HepG2 (cell line): ENCODE measurements at regions not wholly inside any gene's neighbourhood (a gene's known extent, or its start where the extent isn't known, plus 50 kb on each side); places are given as distances from the start of the nearest gene placed in this dataset.

Source experiments
- ATAC-seq: fragments of 200-7000 bp; cut with Tn5 transposase; 3 replicates; pipeline ENCODE4 v1.9.1; 2020; ENCODE audit warnings: mild to moderate bottlenecking, moderate library complexity
- BruUV-seq: library from RNA; stranded (reverse); fragments of 400-500 nt; replicated peaks from 2 replicates; lab custom pipeline; 2021; lab: Mats Ljungman, UMichigan
- CTCF ChIA-PET: fragments of 300-600 bp; formaldehyde crosslinking; extraction: SDS; loops from one replicate; lab custom pipeline; 2021; ENCODE audit warnings: low total read pairs, inconsistent platforms, low intra/inter-chr PET ratio; lab: Yijun Ruan, JAX
- POLR2A ChIA-PET: fragments of 350-600 bp; sonication (Branson Sonifier 250); formaldehyde crosslinking; loops from one replicate; lab custom pipeline; 2020; ENCODE audit warnings: antibody characterized with exemption, inconsistent platforms; lab: Yijun Ruan, JAX
- DNase-seq: peaks from one replicate; pipeline ENCODE4 v3.0.0-alpha.2; 2015; ENCODE audit warnings: low spot score
- FAIRE-seq: peaks from 3 replicates; lab custom pipeline; 2011; peaks lifted over from hg19 to GRCh38; lab: Jason Lieb, UNC
- H2AFZ ChIP-seq: one replicate; pipeline ENCODE4 v1.6.1; 2011; ENCODE audit warnings: low read length, inconsistent platforms
- H3K27ac ChIP-seq: fragments of 300-600 bp; 3 replicates; pipeline ENCODE4 v1.8.0; 2011; ENCODE audit warnings: mixed run types, mild to moderate bottlenecking, mixed read lengths, low read length, inconsistent platforms; ENCODE audit not compliant: insufficient read depth; ENCODE audit errors: extremely low read length
- H3K27me3 ChIP-seq, 2 experiments: fragments of 200-600 bp in 1 of 2; 2 replicates in 1 of 2; 3 replicates in 1 of 2; pipeline versions ENCODE4 v1.6.0 to v1.8.0; 2011; ENCODE audit warnings: low read length in 2 of 2, mild to moderate bottlenecking in 2 of 2, moderate library complexity in 2 of 2, inconsistent platforms in 1 of 2; ENCODE audit not compliant: insufficient read depth in 2 of 2, control insufficient read depth in 1 of 2
- H3K36me3 ChIP-seq, 2 experiments: fragments of 200-600 bp in 1 of 2; replicated peaks in 1 of 2; 2 replicates in 1 of 2; 3 replicates in 1 of 2; pipeline versions ENCODE4 v1.5.1 to v1.8.0; 2011; ENCODE audit warnings: low read length in 2 of 2, inconsistent platforms in 1 of 2; ENCODE audit not compliant: insufficient read depth in 2 of 2, control insufficient read depth in 1 of 2
- H3K4me1 ChIP-seq: 2 replicates; pipeline ENCODE4 v1.5.1; 2012; ENCODE audit warnings: low read length, inconsistent platforms; ENCODE audit not compliant: insufficient read depth
- H3K4me2 ChIP-seq: 2 replicates; pipeline ENCODE4 v1.6.0; 2011; ENCODE audit warnings: low read depth, low read length, inconsistent platforms
- H3K4me3 ChIP-seq, 3 experiments: fragments of 200-600 bp in 1 of 3; sonication (generic), shearing (Covaris generic) in 1 of 3; replicated peaks in 1 of 3; 2 replicates each; pipeline ENCODE4 v1.5.1; 2011 to 2016; ENCODE audit warnings: low read length in 3 of 3, inconsistent platforms in 2 of 3, low read depth in 2 of 3, mild to moderate bottlenecking in 2 of 3, control low read depth in 1 of 3, mixed read lengths in 1 of 3; ENCODE audit not compliant: insufficient read depth in 1 of 3
- H3K79me2 ChIP-seq: one replicate; pipeline ENCODE4 v1.6.1; 2011; ENCODE audit warnings: low read length, inconsistent platforms; ENCODE audit not compliant: insufficient read depth
- H3K9ac ChIP-seq: 2 replicates; pipeline ENCODE4 v1.6.0; 2011; ENCODE audit warnings: mild to moderate bottlenecking, low read depth, low read length, inconsistent platforms; ENCODE audit not compliant: insufficient read depth
- H3K9me3 ChIP-seq: 2 replicates; pipeline ENCODE4 v1.5.1; 2012; ENCODE audit warnings: mild to moderate bottlenecking, low read length
- H4K20me1 ChIP-seq: 2 replicates; pipeline ENCODE4 v1.6.0; 2011; ENCODE audit warnings: inconsistent platforms, mild to moderate bottlenecking, low read length, moderate library complexity; ENCODE audit not compliant: insufficient read depth
- CBX2 ChIP-seq, 2 experiments: fragments of 200-600 bp in 1 of 2; sonication (generic); formaldehyde crosslinking in 1 of 2; IDR thresholded peaks; 2 replicates each; pipeline versions ENCODE4 v1.7.0 to v1.8.1; 2018 to 2022; ENCODE audit warnings: low read depth in 2 of 2, low read length in 1 of 2, mild to moderate bottlenecking in 1 of 2, missing genetic modification reagents in 1 of 2
- FOXA1 ChIP-seq, 2 experiments: fragments of 450-650 bp in 1 of 2; sonication (generic) in 1 of 2; formaldehyde crosslinking in 1 of 2; IDR thresholded peaks; 2 replicates each; pipeline versions ENCODE4 v1.4.0 to v1.6.1; 2016 to 2020; ENCODE audit warnings: missing genetic modification reagents in 1 of 2
- NFIC ChIP-seq: IDR thresholded peaks from 2 replicates; pipeline ENCODE4 v1.6.1; 2012; ENCODE audit warnings: mild to moderate bottlenecking, low read length, inconsistent platforms
- PITX1 ChIP-seq: sonication (generic); formaldehyde crosslinking; IDR thresholded peaks from 2 replicates; pipeline ENCODE4 v1.5.1; 2020; ENCODE audit warnings: mild to moderate bottlenecking, missing genetic modification reagents
- POLR2AphosphoS2 ChIP-seq: IDR thresholded peaks from 2 replicates; pipeline ENCODE4 v1.6.1; 2011; ENCODE audit warnings: low read depth, low read length, improper control_type of control experiment
- SNRNP70 ChIP-seq: fragments of 200-400 bp; formaldehyde crosslinking; IDR thresholded peaks from 2 replicates; pipeline ENCODE4 v1.6.1; 2017; ENCODE audit warnings: mild to moderate bottlenecking, low read depth, low read length, moderate library complexity
- SP140L ChIP-seq: sonication (generic); formaldehyde crosslinking; IDR thresholded peaks from 2 replicates; pipeline ENCODE4 v1.4.0; 2020; ENCODE audit warnings: missing genetic modification reagents, borderline replicate concordance
- ZNF180 ChIP-seq: sonication (generic); formaldehyde crosslinking; IDR thresholded peaks from 2 replicates; pipeline ENCODE4 v1.4.0; 2020; ENCODE audit warnings: low read depth, missing genetic modification reagents, borderline replicate concordance
- ZNF276 ChIP-seq: sonication (generic); formaldehyde crosslinking; IDR thresholded peaks from 2 replicates; pipeline ENCODE4 v1.4.0; 2020; ENCODE audit warnings: mild to moderate bottlenecking, low read depth, missing genetic modification reagents
- ZNF343 ChIP-seq: sonication (generic); formaldehyde crosslinking; IDR thresholded peaks from 2 replicates; pipeline ENCODE4 v1.4.0; 2020; ENCODE audit warnings: mild to moderate bottlenecking, missing genetic modification reagents
- ZNF550 ChIP-seq: sonication (generic); formaldehyde crosslinking; IDR thresholded peaks from 2 replicates; pipeline ENCODE4 v1.4.0; 2020; ENCODE audit warnings: mild to moderate bottlenecking, missing genetic modification reagents, borderline replicate concordance
- WGBS: methylation state at CpG from one replicate; pipeline ENCODE4 v1.1.6; 2017; ENCODE audit warnings: low lambda C conversion rate; 5-methylcytosine and 5-hydroxymethylcytosine counted together
- in situ Hi-C: cut with HindIII; loops from 2 replicates; pipeline ENCODE4 v1.10.0; 2017; ENCODE audit warnings: low pct_unique_long_range_greater_than_20kb; ENCODE audit not compliant: extremely low pct_ligation_motif_present
- intact Hi-C: fragments of 100-400 bp; cut with micrococcal nuclease; formaldehyde crosslinking; loops from one replicate; pipeline ENCODE4 v1.10.0; 2022; ENCODE audit not compliant: unreplicated experiment
- TF ChIP-seq, protein P1 (sequence below): sonication (generic); formaldehyde crosslinking; IDR thresholded peaks from 2 replicates; pipeline ENCODE4 v1.5.0; 2020; ENCODE audit warnings: mild to moderate bottlenecking, missing genetic modification reagents
- TF ChIP-seq, protein P2 (sequence below): sonication (generic); formaldehyde crosslinking; conservative IDR thresholded peaks from 2 replicates; pipeline ENCODE4 v1.5.0; 2020; ENCODE audit warnings: missing genetic modification reagents
- TF ChIP-seq, protein P3 (sequence below): sonication (generic); formaldehyde crosslinking; IDR thresholded peaks from 2 replicates; pipeline ENCODE4 v1.4.0; 2020; ENCODE audit warnings: missing genetic modification reagents

DNA sequence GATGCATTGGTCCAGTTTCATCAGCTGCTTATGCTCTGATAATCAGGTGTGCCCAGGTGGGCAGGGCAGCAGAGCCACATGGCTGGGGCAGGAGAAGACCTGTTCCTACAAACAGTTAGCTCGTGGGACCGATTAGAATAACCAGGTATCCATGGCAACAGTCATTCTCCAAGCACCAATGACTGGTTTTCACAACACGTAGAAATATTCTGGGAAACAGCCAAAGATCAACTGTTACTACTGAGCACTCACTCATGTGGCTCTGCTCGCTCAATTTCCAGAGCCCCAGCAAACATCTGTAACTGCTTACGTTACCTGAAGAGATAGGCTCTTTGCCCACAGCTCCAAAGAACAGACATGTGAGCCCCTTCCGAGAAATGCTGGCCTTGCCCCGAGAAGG is 302.0 kb downstream of the AGTPBP1 start:
- no peaks in the 10 kb centered on the region for H3K4me1 ChIP-seq
- intact Hi-C loops, result no loop called here
- no peaks in the 10 kb centered on the region for H3K9me3 ChIP-seq
- no peaks in the 10 kb centered on the region for H4K20me1 ChIP-seq
- POLR2A ChIA-PET, result no interaction called here
- no peak overlapping the region for H3K4me3 ChIP-seq
- CTCF ChIA-PET, result no interaction called here
- peaks cover 0 to 25% of the 10 kb centered on the region in 2 experiments; a peak in 1 of 5 replicates for H3K27me3 ChIP-seq
- ATAC-seq (no peak), DNase-seq (no peak), FAIRE-seq (no peak)
- H3K36me3 ChIP-seq, result no peaks in the 10 kb centered on the region
- WGBS, result 22% methylated on average over 6 of the region's 7 CpGs
- in situ Hi-C loops, result no loop called here
- no peak overlapping the region for H3K4me2 ChIP-seq
- no peak overlapping the region for H2AFZ ChIP-seq
- BruUV-seq, result no TSS peak
- no peak overlapping the region for H3K9ac ChIP-seq
- TF ChIP-seq ZNF550 (no peak), FOXA1 (IDR thresholded peaks at IDR 0.05) (no peak), FOXA1 (CRISPR knock-in tag; IDR thresholded peaks at IDR 0.05) (no peak), SP140L (CRISPR knock-in tag) (no peak), PITX1 (CRISPR knock-in tag) (no peak), CBX2 (IDR thresholded peaks at IDR 0.05; ENCODE audit: low read depth, low read length) (no peak), CBX2 (CRISPR knock-in tag; IDR thresholded peaks at IDR 0.05; ENCODE audit: low read depth) (no peak), NFIC (no peak), ZNF276 (no peak), SNRNP70 (no peak), ZNF180 (CRISPR knock-in tag) (no peak), ZNF343 (no peak), POLR2AphosphoS2 (no peak)
- TF ChIP-seq, protein P1, sequence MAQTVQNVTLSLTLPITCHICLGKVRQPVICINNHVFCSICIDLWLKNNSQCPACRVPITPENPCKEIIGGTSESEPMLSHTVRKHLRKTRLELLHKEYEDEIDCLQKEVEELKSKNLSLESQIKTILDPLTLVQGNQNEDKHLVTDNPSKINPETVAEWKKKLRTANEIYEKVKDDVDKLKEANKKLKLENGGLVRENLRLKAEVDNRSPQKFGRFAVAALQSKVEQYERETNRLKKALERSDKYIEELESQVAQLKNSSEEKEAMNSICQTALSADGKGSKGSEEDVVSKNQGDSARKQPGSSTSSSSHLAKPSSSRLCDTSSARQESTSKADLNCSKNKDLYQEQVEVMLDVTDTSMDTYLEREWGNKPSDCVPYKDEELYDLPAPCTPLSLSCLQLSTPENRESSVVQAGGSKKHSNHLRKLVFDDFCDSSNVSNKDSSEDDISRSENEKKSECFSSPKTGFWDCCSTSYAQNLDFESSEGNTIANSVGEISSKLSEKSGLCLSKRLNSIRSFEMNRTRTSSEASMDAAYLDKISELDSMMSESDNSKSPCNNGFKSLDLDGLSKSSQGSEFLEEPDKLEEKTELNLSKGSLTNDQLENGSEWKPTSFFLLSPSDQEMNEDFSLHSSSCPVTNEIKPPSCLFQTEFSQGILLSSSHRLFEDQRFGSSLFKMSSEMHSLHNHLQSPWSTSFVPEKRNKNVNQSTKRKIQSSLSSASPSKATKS (CRISPR knock-in tag), result no peak
- TF ChIP-seq, protein P2, sequence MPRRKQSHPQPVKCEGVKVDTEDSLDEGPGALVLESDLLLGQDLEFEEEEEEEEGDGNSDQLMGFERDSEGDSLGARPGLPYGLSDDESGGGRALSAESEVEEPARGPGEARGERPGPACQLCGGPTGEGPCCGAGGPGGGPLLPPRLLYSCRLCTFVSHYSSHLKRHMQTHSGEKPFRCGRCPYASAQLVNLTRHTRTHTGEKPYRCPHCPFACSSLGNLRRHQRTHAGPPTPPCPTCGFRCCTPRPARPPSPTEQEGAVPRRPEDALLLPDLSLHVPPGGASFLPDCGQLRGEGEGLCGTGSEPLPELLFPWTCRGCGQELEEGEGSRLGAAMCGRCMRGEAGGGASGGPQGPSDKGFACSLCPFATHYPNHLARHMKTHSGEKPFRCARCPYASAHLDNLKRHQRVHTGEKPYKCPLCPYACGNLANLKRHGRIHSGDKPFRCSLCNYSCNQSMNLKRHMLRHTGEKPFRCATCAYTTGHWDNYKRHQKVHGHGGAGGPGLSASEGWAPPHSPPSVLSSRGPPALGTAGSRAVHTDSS (CRISPR knock-in tag), result no peak
- TF ChIP-seq, protein P3, sequence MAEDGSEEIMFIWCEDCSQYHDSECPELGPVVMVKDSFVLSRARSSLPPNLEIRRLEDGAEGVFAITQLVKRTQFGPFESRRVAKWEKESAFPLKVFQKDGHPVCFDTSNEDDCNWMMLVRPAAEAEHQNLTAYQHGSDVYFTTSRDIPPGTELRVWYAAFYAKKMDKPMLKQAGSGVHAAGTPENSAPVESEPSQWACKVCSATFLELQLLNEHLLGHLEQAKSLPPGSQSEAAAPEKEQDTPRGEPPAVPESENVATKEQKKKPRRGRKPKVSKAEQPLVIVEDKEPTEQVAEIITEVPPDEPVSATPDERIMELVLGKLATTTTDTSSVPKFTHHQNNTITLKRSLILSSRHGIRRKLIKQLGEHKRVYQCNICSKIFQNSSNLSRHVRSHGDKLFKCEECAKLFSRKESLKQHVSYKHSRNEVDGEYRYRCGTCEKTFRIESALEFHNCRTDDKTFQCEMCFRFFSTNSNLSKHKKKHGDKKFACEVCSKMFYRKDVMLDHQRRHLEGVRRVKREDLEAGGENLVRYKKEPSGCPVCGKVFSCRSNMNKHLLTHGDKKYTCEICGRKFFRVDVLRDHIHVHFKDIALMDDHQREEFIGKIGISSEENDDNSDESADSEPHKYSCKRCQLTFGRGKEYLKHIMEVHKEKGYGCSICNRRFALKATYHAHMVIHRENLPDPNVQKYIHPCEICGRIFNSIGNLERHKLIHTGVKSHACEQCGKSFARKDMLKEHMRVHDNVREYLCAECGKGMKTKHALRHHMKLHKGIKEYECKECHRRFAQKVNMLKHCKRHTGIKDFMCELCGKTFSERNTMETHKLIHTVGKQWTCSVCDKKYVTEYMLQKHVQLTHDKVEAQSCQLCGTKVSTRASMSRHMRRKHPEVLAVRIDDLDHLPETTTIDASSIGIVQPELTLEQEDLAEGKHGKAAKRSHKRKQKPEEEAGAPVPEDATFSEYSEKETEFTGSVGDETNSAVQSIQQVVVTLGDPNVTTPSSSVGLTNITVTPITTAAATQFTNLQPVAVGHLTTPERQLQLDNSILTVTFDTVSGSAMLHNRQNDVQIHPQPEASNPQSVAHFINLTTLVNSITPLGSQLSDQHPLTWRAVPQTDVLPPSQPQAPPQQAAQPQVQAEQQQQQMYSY, result no peak
- no peaks in the 10 kb centered on the region for H3K79me2 ChIP-seq
- no peak overlapping the region for H3K27ac ChIP-seq
